Nephron progenitor cell (in vitro differentiated cells): ENCODE measurements at regions not wholly inside any gene's neighbourhood (a gene's known extent, or its start where the extent isn't known, plus 50 kb on each side); places are given as distances from the start of the nearest gene placed in this dataset.
"Not testable (repeated sequence)": the region's sequence is repeated elsewhere in the genome, so short reads cannot be mapped to it uniquely, and the experiment has no call there.

Experiments used
- DNase-seq: peaks from one replicate; pipeline ENCODE4 v3.0.0; 2021
- H3K27ac Mint-ChIP-seq: 2 replicates; pipeline ENCODE4 v1.8.0; 2021; ENCODE audit warnings: mild to moderate bottlenecking, moderate library complexity, mixed read lengths
- H3K27me3 Mint-ChIP-seq: 2 replicates; pipeline ENCODE4 v1.8.0; 2021; ENCODE audit warnings: mild to moderate bottlenecking, low read depth, mixed read lengths; ENCODE audit not compliant: poor library complexity
- H3K36me3 Mint-ChIP-seq: 2 replicates; pipeline ENCODE4 v1.8.0; 2021; ENCODE audit warnings: low read depth, mixed read lengths
- H3K4me1 Mint-ChIP-seq: 2 replicates; pipeline ENCODE4 v1.8.0; 2021; ENCODE audit warnings: mixed read lengths
- H3K4me3 Mint-ChIP-seq: 2 replicates; pipeline ENCODE4 v1.8.0; 2021; ENCODE audit warnings: mild to moderate bottlenecking, moderate library complexity, mixed read lengths
- H3K9me3 Mint-ChIP-seq: 2 replicates; pipeline ENCODE4 v1.8.0; 2021; ENCODE audit warnings: mild to moderate bottlenecking, moderate library complexity, mixed read lengths
- CTCF ChIP-seq: fragments of 200-600 bp; sonication (generic); IDR thresholded peaks from 2 replicates; pipeline ENCODE4 v1.5.0; 2021; ENCODE audit warnings: antibody characterized with exemption

- TF ChIP-seq CTCF, result no peak
- peaks cover 75% of the 10 kb centered on the region for H3K9me3 Mint-ChIP-seq
- peaks cover 5% of the 10 kb centered on the region for H3K27me3 Mint-ChIP-seq
- no peaks in the 10 kb centered on the region for H3K4me1 Mint-ChIP-seq
- no peaks in the 10 kb centered on the region for H3K36me3 Mint-ChIP-seq
- no peak for DNase-seq
- H3K27ac Mint-ChIP-seq, result no peak overlapping the region
- no peak overlapping the region for H3K4me3 Mint-ChIP-seq
Observed at GRCh38 chr15:25173241-25174028, 218.6 kb downstream of the SNRPN start.

- not testable (repeated sequence) for DNase-seq, H3K4me1 Mint-ChIP-seq, H3K27ac Mint-ChIP-seq, H3K4me3 Mint-ChIP-seq, H3K27me3 Mint-ChIP-seq, H3K36me3 Mint-ChIP-seq
- H3K9me3 Mint-ChIP-seq, result peaks cover 80% of the 10 kb centered on the region
Observed at GRCh38 chr15:25174149-25174548, 219.4 kb downstream of the SNRPN start.

GRCh38 chr15:25175033-25175788 is 220.4 kb downstream of the SNRPN start:
- DNase-seq, result no peak
- TF ChIP-seq CTCF, result no peak

GRCh38 chr15:25175789-25176615 is 221.2 kb downstream of the SNRPN start:
- no peak overlapping the region for H3K4me3 Mint-ChIP-seq
- H3K27ac Mint-ChIP-seq, result no peak overlapping the region
- H3K4me1 Mint-ChIP-seq, result no peaks in the 10 kb centered on the region
- peaks cover 8% of the 10 kb centered on the region for H3K27me3 Mint-ChIP-seq
- peaks cover 87% of the 10 kb centered on the region for H3K9me3 Mint-ChIP-seq
- no peak for TF ChIP-seq CTCF
- no peak for DNase-seq
- H3K36me3 Mint-ChIP-seq, result no peaks in the 10 kb centered on the region

More at GRCh38 chr15:25175033-25175788, 220.4 kb downstream of the SNRPN start:
- Mint-ChIP-seq H3K4me3 (no peak overlapping the region), H3K27me3 (peaks cover 8% of the 10 kb centered on the region), H3K36me3 (no peaks in the 10 kb centered on the region), H3K27ac (no peak overlapping the region), H3K4me1 (no peaks in the 10 kb centered on the region), H3K9me3 (peaks cover 80% of the 10 kb centered on the region)

- no peak overlapping the region for H3K27ac Mint-ChIP-seq
- peaks cover 90% of the 10 kb centered on the region for H3K9me3 Mint-ChIP-seq
- no peaks in the 10 kb centered on the region for H3K36me3 Mint-ChIP-seq
- no peak for DNase-seq
- no peak for TF ChIP-seq CTCF
- H3K4me3 Mint-ChIP-seq, result no peak overlapping the region
- H3K27me3 Mint-ChIP-seq, result peaks cover 8% of the 10 kb centered on the region
- no peaks in the 10 kb centered on the region for H3K4me1 Mint-ChIP-seq
Observed at GRCh38 chr15:25176616-25176923, 221.8 kb downstream of the SNRPN start.
